SK-N-DZ (cell line): ENCODE measurements at regions not wholly inside any gene's neighbourhood (a gene's known extent, or its start where the extent isn't known, plus 50 kb on each side); places are given as distances from the start of the nearest gene placed in this dataset.

Experiments used
- DNase-seq: peaks from one replicate; pipeline ENCODE4 v3.0.0-alpha.2; 2015; ENCODE audit warnings: low spot score

DNA sequence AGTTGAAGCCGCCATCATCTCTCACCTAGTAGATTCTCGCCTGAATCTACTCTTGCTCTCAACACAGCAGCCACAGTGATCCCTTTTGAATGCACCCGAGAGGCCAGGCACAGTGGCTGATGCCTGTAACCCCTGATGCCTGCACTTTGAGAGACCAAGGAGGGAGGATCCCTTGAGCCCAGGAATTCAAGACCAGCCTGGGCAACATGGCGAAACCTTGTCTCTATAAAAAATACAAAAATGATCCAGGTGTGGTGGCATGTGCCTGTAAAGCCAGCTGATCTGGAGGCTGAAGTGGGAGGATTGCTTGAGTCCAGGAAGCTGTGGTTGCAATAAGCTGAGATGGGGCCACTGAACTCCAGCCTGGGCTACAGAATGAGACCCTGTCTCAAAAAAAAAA, 60.3 kb upstream of the EML4 start:
- no peak for DNase-seq

GRCh38 chr2:42109959-42110640, 59.1 kb upstream of the EML4 start:
- DNase-seq: no peak

DNA sequence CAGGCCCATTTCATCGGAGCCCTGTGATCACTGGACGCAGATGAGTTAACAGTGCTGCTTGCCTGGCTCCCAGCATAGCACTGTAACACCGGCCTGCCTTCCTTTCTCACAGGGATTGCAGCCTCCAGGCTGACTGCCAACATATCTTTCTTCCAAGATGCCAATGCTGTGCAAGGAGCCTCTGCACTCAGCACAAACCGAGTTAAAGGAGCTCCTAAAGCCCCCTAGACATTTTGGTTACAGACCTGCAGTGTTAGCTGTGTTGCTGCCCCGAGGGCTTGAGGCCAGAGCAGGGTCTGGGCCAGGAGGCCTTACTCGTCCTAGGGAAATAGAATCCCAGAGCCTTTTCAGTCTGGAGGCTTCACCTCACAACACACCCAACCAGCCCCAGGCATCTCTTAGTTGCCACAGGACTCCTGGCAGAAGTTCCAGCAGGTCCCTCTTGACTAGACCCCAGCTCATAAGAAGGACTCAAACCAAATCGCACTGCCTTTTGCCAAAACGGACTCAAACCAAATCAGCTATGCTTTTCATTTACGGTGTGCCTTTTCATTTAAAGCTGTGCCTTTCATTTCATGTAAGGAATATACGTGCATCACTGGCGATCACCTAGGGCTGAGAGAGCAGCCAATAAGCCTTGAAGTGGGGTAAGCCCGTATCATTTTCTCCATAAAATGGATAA, 58.4 kb upstream of the EML4 start:
- DNase-seq: no peak

- DNase-seq: no peak
Measured at GRCh38 chr2:42112418-42112817, 56.7 kb upstream of the EML4 start.

DNA sequence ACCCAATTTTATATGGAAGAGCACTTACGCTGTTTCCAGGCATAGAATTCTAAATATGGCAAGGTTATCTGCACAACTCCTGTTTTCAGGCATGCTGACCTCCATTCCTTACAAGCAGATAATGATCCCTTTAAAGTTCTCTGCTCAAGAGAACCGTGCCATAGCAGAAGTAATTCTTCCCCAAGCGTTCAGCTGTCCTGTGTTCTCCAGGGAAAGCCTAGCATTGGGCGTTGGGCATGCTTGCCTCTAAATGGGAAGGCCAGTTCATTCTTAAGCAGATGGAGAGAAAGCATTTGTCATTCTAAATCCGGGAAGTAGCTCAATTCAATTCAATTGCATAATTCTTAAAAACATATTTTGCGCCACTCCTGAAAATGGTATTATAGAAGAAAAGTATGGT, 55.7 kb upstream of the EML4 start:
- DNase-seq: no peak

GRCh38 chr2:42114091-42114490, 55.1 kb upstream of the EML4 start:
- DNase-seq: no peak

DNA sequence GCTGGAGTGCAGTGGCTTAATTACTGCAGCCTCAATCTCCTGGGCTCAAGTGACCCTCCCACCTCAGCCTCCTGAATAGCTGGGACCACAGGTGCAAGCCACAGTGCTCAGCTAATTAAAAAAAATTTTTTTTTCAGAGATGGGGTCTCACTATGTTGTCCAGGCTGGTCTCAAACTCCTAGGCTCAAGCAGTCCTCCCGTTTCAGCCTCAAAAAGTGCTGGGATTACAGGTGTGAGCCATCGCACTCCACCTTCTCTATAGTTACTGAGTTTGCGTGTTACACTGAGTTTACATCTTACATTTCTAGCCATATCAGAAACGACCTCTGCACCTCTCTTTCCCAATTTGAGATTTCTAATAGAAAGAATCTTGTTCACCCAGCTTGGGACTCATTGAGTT, 53.6 kb upstream of the EML4 start:
- no peak for DNase-seq

DNA sequence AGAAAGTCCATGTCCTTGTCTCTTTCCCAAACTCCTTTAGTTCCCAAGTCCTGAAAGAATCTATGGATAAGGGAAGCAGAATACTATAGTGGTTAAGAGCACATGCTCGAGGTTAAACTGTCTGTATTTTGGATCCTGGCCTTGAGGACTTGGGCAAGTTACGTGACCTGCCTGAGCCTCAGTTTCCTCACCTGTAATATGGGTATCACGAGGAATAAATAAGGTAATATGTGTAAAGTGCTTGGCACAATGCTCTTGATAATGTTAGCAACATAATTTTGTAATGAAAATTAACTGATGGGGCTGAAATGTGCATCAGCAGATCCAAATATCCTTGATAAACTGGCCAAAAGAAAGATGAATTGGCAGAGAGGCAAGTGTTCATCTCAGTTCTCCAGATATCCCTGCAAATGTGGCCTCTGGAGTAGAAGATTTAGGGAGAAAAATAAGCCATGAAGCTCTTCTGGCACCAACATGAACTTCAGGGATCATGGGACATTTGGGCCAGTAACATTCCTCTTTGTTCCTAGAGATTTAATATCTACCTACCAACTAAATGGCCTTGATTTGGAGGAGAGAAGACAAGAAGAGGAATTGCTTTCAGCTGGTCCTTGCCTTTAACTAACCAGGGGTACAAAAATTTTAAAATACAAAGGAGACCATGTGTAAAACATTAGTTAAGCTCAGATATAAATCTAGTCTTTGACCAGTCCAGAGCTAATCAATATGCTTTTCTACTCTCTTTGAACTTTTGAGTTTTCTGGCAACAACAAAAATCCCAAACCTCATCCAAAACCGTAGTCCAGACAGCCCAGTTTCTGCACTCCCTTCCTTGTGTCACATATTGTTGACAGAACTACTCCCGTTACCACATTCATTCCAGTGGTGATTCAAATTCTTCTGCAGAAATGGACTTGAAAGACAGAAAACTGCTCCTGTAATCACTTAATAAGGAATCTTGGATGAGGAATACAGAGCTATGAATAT, 52.7 kb upstream of the EML4 start:
- no peak for DNase-seq

DNA sequence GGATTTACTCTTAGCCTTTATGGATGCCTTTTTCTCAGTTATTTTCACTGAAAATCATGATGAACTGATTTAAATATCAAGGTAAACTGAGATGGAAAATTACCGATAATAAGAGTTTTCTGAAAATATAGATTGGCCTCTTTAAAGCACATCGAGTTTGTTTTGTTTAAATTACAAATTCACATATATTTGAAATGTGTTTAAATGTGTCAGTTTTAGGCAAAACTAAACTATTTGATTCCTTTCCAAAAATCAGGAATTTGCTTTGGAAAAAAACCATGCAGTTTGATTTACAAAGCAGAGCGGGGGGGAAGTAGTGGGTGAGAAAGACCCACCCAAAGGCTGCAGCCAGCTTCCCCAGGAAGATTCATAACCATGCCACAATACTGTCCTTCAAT, 52.0 kb upstream of the EML4 start:
- DNase-seq: no peak

DNA sequence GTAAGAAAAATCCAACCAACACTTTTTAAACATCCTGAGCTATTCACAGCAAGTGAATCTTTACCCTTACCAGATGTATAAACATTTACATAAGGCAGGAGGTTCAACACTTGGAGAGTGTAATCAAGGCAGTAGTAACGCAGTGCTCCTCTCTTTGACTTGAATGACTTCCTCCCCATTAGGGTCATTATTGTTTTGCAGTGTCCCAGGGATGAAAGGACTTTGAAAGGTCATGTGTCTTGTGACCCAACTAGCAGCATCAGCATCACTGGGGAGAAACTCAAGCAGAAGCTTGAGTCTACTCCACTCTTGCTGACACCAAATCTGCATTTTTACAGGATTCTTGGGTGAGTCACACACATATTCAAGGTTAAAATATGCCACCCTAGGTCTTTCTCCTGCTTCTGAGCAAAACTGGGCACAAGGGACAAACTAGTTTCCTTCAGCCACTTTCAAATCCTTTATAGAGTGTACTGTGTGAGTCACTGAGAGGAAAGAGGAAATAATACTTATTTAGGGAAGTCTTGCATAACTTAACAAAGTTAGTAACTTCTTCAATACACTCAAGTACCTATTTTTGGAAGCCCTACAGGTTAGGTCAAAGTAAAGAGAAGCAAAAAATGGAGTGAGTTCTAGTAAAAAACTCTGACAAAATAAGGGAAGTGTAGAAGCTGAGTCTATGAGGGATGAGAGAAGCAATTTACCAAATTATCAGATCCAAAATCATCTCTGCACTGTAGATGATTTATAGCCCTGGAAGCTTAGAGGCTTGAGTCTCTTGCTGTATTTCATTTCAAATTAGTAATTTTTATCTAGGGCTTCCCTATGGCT, 51.0 kb upstream of the EML4 start:
- no peak for DNase-seq

DNA sequence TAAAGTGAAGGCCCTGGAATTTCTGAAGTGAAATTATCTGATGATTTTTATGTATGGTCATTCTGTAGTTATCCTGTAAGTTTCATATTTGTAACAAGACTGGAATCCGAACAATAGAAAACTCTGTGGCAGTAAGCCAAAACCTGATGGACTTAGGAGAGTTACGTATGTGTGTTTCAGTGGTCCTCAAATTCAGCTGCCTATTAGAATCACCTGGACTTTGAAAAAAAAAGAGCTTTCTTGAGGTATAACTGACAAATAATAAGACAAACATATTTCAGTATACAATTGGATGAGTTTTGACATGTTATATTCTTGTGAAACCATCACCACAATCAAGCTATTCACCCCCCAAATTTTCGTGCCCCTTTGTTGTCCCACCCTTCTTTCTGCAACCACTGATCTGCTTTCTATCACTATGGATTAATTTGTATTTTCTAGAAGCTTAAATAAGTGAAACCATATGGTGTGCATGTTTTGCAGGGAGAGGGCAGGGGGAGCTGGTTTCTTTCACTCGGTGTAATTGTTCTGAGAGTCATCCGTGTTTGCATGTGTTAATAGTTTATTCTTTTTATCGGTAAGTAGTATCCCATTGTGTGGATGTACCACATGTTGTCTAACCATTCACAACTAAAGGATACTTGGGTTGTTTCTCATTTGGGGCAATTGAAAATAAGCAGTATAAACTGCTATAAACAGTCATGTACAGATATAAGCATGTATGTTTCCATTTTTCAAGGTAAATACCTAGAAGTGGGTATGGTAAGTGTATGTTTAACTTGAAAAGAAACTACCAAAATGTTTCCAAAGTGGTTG, 50.2 kb upstream of the EML4 start:
- DNase-seq: peak; percentile 48
